ENCODE measurements at regions not wholly inside any gene's neighbourhood (a gene's known extent, or its start where the extent isn't known, plus 50 kb on each side); places are given as distances from the start of the nearest gene placed in this dataset.
"Not testable (repeated sequence)": the region's sequence is repeated elsewhere in the genome, so short reads cannot be mapped to it uniquely, and the experiment has no call there.

DNA sequence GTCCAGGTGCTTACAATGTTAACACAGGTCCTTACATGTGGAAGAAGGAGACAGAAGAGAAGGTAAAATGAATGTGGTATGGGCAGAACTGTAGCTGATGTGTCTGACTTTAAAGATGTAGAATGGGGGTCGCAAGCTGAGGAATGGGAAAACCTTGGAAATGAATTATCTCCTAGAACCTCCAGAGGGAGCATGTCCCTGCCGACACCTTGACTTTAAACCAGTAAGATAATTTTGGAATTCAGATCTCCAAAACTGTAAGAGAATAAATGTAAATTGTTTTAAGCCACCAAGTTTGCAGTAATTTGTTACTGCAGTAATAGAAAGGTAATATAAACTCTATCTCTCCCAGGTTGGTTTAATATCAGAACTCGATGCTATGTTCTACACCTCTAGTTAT lies 80.1 kb upstream of the ALG10 start:
- no peak for DNase-seq
- H3K9me3 ChIP-seq, result no peaks in the 10 kb centered on the region
- TF ChIP-seq, protein P1, sequence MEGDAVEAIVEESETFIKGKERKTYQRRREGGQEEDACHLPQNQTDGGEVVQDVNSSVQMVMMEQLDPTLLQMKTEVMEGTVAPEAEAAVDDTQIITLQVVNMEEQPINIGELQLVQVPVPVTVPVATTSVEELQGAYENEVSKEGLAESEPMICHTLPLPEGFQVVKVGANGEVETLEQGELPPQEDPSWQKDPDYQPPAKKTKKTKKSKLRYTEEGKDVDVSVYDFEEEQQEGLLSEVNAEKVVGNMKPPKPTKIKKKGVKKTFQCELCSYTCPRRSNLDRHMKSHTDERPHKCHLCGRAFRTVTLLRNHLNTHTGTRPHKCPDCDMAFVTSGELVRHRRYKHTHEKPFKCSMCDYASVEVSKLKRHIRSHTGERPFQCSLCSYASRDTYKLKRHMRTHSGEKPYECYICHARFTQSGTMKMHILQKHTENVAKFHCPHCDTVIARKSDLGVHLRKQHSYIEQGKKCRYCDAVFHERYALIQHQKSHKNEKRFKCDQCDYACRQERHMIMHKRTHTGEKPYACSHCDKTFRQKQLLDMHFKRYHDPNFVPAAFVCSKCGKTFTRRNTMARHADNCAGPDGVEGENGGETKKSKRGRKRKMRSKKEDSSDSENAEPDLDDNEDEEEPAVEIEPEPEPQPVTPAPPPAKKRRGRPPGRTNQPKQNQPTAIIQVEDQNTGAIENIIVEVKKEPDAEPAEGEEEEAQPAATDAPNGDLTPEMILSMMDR (IDR thresholded peaks at IDR 0.05), result peak in 2 of 4 donors; percentile 26 to 28
- TF ChIP-seq POLR2A (IDR thresholded peaks at IDR 0.05), result no peak
- H3K27me3 ChIP-seq, result no peaks in the 10 kb centered on the region
- intact Hi-C loops (cut with DNase I), result no loop called here
- H3K27ac ChIP-seq, result no peak overlapping the region
- WGBS (ENCODE audit: insufficient coverage, low coverage, low lambda C conversion rate, missing lambda C conversion rate), result 73% methylated on average over 3 of the region's 3 CpGs
- peaks cover 0 to 18% (median 5%) of the 10 kb centered on the region in 4 donors for H3K4me1 ChIP-seq
- no peak overlapping the region for H3K4me3 ChIP-seq
- no peak for ATAC-seq
- H3K36me3 ChIP-seq, result no peaks in the 10 kb centered on the region

DNA sequence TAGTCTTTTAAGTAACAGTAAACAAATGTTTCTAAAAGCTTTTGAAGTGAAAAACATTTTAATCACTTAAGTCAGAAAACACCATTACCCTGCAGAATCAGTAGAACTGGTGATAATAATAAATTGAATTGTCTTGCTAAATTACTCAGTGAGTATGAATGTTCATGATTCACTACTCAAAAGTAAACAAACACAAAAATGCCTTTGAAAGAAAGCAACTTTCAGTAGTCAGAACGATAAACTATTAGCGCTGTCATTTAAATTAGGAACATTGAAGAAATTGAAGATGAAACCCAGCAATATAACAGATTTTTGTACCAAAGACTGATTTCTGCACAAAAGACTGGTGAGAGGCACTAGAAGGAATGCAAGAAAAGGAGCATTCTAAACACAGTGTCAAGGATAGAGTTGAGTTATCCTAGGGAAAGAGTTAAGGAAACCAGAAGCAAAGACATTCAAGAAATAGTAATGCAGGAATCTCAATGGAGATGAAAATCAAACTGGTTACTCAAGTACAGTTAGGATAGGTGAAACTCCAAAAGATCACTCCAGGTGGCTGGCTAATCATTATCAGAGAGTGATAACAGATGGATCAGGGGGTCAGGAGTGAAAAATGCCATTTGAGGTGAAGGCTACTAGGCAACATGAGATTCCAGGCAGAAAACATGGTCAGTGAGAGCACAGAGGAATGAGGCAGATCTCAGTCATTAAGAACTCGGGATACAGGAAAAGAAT lies 77.4 kb upstream of the ALG10 start:
- H3K9me3 ChIP-seq, result peaks cover 0 to 8% (median 3%) of the 10 kb centered on the region in 4 donors
- peaks cover 0 to 7% (median 2%) of the 10 kb centered on the region in 4 donors for H3K4me1 ChIP-seq
- WGBS (ENCODE audit: insufficient coverage, low coverage, low lambda C conversion rate, missing lambda C conversion rate), result 16% methylated on average over 3 of the region's 3 CpGs
- TF ChIP-seq, protein P1 (IDR thresholded peaks at IDR 0.05), result no peak
- TF ChIP-seq POLR2A (IDR thresholded peaks at IDR 0.05), result no peak
- DNase-seq (peak in 1 of 3 donors; percentile 67), ATAC-seq (peak; percentile 98 to 99 (median 99))
- H3K27ac ChIP-seq, result peak overlapping the region in 1 of 3 donors; percentile 46
- H3K4me3 ChIP-seq, result no peak overlapping the region
- intact Hi-C loops (cut with DNase I), result no loop called here
- H3K27me3 ChIP-seq, result no peaks in the 10 kb centered on the region
- H3K36me3 ChIP-seq, result no peaks in the 10 kb centered on the region

DNA sequence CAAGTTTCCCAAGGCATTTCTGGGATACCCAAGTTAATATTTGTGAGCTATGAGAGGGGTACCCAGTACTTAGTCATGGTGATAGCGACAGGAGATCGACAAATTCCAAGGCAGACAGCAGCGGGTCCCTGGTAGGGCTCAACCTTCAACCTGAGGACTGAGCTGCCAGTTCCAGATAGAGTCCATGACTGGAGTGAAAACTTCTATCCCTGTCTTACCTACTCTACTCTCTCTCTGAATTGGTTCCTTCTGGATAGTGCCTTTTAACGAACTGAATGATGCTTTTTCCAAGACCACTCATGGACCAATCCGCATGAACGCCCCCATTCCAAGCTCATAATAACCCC lies 76.9 kb upstream of the ALG10 start:
- Histone ChIP-seq H3K9me3 (peaks cover 0 to 11% (median 3%) of the 10 kb centered on the region in 4 donors), H3K36me3 (no peaks in the 10 kb centered on the region), H3K27ac (peak overlapping the region in 1 of 3 donors; percentile 46), H3K27me3 (no peaks in the 10 kb centered on the region), H3K4me3 (no peak overlapping the region), H3K4me1 (peaks cover 0 to 7% (median 2%) of the 10 kb centered on the region in 4 donors)
- WGBS (ENCODE audit: insufficient coverage, low coverage, low lambda C conversion rate, missing lambda C conversion rate), result 66% methylated on average over 3 of the region's 6 CpGs
- peak; percentile 63 to 80 (median 66) for ATAC-seq
- intact Hi-C loops (cut with DNase I), result no loop called here
- DNase-seq, result no peak
- TF ChIP-seq, protein P1 (IDR thresholded peaks at IDR 0.05), result no peak
- TF ChIP-seq POLR2A (IDR thresholded peaks at IDR 0.05), result no peak

DNA sequence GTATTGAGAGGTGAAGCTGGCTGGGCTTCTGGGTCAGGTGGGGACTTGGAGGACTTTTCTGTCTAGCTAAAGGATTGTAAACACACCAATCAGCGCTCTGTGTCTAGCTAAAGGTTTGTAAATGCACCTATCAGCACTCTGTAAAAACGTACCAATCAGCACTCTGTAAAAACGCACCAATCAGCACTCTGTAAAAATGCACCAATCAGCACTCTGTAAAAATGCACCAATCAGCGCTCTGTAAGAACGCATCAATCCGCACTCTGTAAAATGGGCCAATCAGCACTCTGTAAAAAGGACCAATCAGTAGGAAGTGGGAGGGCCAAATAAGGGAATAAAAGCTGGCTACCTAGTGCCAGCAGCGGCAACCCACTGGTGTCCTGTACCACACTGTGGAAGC lies 56.1 kb upstream of the ALG10 start:
- H3K4me1 ChIP-seq; H3K4me3 ChIP-seq; intact Hi-C loops (cut with DNase I); DNase-seq; H3K27me3 ChIP-seq; ATAC-seq; H3K36me3 ChIP-seq; H3K9me3 ChIP-seq; H3K27ac ChIP-seq: not testable (repeated sequence)
- WGBS (ENCODE audit: insufficient coverage, low coverage, low lambda C conversion rate, missing lambda C conversion rate), result 76% methylated on average over 6 of the region's 7 CpGs

DNA sequence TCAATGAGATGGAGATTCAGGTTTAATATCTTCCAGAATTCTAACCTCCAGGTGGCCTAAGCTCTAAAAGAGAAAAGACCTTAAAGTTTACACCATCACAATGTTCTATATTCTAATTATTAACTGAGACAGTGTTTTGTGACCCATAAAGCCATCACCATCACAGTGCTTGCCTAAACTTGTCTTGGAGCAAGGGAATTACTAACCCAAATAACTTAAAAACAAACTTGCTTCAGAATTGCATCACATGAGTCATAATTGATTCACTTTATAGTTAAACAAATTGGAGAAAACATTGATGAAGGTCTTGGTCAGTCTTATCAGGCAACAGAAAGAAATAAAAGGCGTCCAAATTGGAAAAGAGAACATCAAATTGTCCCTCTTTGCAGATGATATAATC lies 54.5 kb upstream of the ALG10 start:
- DNase-seq (no peak), ATAC-seq (no peak)
- H3K27ac ChIP-seq, result no peak overlapping the region
- 56% methylated on average over 1 of the region's 1 CpG for WGBS (ENCODE audit: insufficient coverage, low coverage, low lambda C conversion rate, missing lambda C conversion rate)
- no peaks in the 10 kb centered on the region for H3K36me3 ChIP-seq
- no peak for TF ChIP-seq POLR2A (IDR thresholded peaks at IDR 0.05)
- TF ChIP-seq, protein P1 (IDR thresholded peaks at IDR 0.05), result no peak
- no peak overlapping the region for H3K4me3 ChIP-seq
- no peaks in the 10 kb centered on the region for H3K4me1 ChIP-seq
- intact Hi-C loops (cut with DNase I), result no loop called here
- H3K9me3 ChIP-seq, result no peaks in the 10 kb centered on the region
- H3K27me3 ChIP-seq, result no peaks in the 10 kb centered on the region

Small RNAs in the stretch of these regions (small RNA-seq; reads per million reads assigned to genes)
- gene RNU6-400P, result 0 reads per million in 2 experiments
- 0 reads per million in 2 experiments for gene RNU6-472P
